NCI-H748 (cell line): ENCODE measurements at regions not wholly inside any gene's neighbourhood (a gene's known extent, or its start where the extent isn't known, plus 50 kb on each side); places are given as distances from the start of the nearest gene placed in this dataset.

Experiments
- DNase-seq: peaks from one replicate; lab custom pipeline; 2025; ENCODE audit not compliant: unreplicated experiment; lab: John Stamatoyannopoulos, UW

GRCh38 chr15:96414875-96415274 lies 84.4 kb downstream of the NR2F2 start:
- DNase-seq = no peak

GRCh38 chr15:96415513-96416217 lies 85.2 kb downstream of the NR2F2 start:
- no peak for DNase-seq

- DNase-seq = no peak
These were observed 85.9 kb downstream of the NR2F2 start for GRCh38 chr15:96416218-96416933.

- peak; percentile 26 for DNase-seq
These were observed 86.6 kb downstream of the NR2F2 start for GRCh38 chr15:96416934-96417759.

- no peak for DNase-seq
These were observed 87.2 kb downstream of the NR2F2 start for GRCh38 chr15:96417760-96418130.

GRCh38 chr15:96418146-96418545 lies 87.6 kb downstream of the NR2F2 start:
- DNase-seq = peak; percentile 51

- DNase-seq = no peak
These were observed 90.7 kb downstream of the NR2F2 start for GRCh38 chr15:96421178-96421601.

GRCh38 chr15:96422125-96422524 lies 91.6 kb downstream of the NR2F2 start:
- DNase-seq = no peak

GRCh38 chr15:96424674-96425073 lies 94.2 kb downstream of the NR2F2 start:
- DNase-seq = no peak

- no peak for DNase-seq
These were observed 98.2 kb downstream of the NR2F2 start for GRCh38 chr15:96428742-96429141.

GRCh38 chr15:96431786-96432185 lies 101.3 kb downstream of the NR2F2 start:
- DNase-seq = no peak

GRCh38 chr15:96435022-96435421 lies 104.5 kb downstream of the NR2F2 start:
- no peak for DNase-seq

- DNase-seq = no peak
These were observed 105.3 kb downstream of the NR2F2 start for GRCh38 chr15:96435841-96436240.

GRCh38 chr15:96440978-96441377 lies 110.5 kb downstream of the NR2F2 start:
- DNase-seq = no peak

- no peak for DNase-seq
These were observed 111.6 kb downstream of the NR2F2 start for GRCh38 chr15:96442076-96442475.

GRCh38 chr15:96444865-96445264 lies 114.4 kb downstream of the NR2F2 start:
- DNase-seq = no peak

- DNase-seq = peak; percentile 26
These were observed 118.4 kb downstream of the NR2F2 start for GRCh38 chr15:96448923-96449322.

GRCh38 chr15:96457841-96458240 lies 127.3 kb downstream of the NR2F2 start:
- no peak for DNase-seq

GRCh38 chr15:96460106-96460505 lies 129.6 kb downstream of the NR2F2 start:
- DNase-seq = no peak

- no peak for DNase-seq
These were observed 132.6 kb downstream of the NR2F2 start for GRCh38 chr15:96462768-96463750.
